GM12878 (cell line): ENCODE measurements at regions not wholly inside any gene's neighbourhood (a gene's known extent, or its start where the extent isn't known, plus 50 kb on each side); places are given as distances from the start of the nearest gene placed in this dataset.

ENCODE experiments used
- ATAC-seq: fragments of 200-7000 bp; cut with Tn5 transposase; 3 replicates; pipeline ENCODE4 v1.9.1; 2020; ENCODE audit warnings: mild to moderate bottlenecking, moderate library complexity
- BruUV-seq: library from RNA; stranded (reverse); fragments of 400-500 nt; replicated peaks from 2 replicates; lab custom pipeline; 2021; lab: Mats Ljungman, UMichigan
- CTCF ChIA-PET: fragments of 300-600 bp; sonication (Branson Sonifier 250); formaldehyde crosslinking; extraction: SDS; loops from one replicate; lab custom pipeline; 2021; ENCODE audit warnings: inconsistent platforms; lab: Yijun Ruan, JAX
- POLR2A ChIA-PET: fragments of 350-600 bp; formaldehyde crosslinking; extraction: SDS; loops from one replicate; lab custom pipeline; 2021; ENCODE audit warnings: inconsistent platforms; lab: Charles Lee
- RAD21 ChIA-PET: fragments of 300-600 bp; sonication (Branson Sonifier 250); formaldehyde crosslinking; loops from one replicate; lab custom pipeline; 2023; ENCODE audit warnings: antibody characterized with exemption; ENCODE audit not compliant: unreplicated experiment; lab: Charles Lee
- SMC1A ChIA-PET: fragments of 300-600 bp; sonication (Branson Sonifier 250); formaldehyde crosslinking; loops from one replicate; lab custom pipeline; 2023; ENCODE audit not compliant: unreplicated experiment, uncharacterized antibody; lab: Charles Lee
- DNase-seq: peaks from one replicate; pipeline ENCODE4 v3.0.0-alpha.2; 2011; ENCODE audit warnings: low read depth, low spot score
- FAIRE-seq: peaks from 3 replicates; lab custom pipeline; 2011; peaks lifted over from hg19 to GRCh38; lab: Jason Lieb, UNC
- H2AFZ ChIP-seq: 2 replicates; pipeline ENCODE4 v1.6.0; 2011; ENCODE audit warnings: low read depth, low read length, control low read depth; ENCODE audit not compliant: control insufficient read depth
- H3K27ac ChIP-seq: 2 replicates; pipeline ENCODE4 v1.5.1; 2011; ENCODE audit warnings: control low read depth; ENCODE audit not compliant: control insufficient read depth, insufficient read depth
- H3K27me3 ChIP-seq, 2 experiments: replicated peaks in 1 of 2; 2 replicates each; pipeline versions ENCODE4 v1.6.0 to v1.6.1; 2011; ENCODE audit warnings: low read length in 1 of 2; ENCODE audit not compliant: control insufficient read depth in 2 of 2, insufficient read depth in 2 of 2
- H3K36me3 ChIP-seq, 2 experiments: 2 replicates each; pipeline ENCODE4 v1.5.1; 2011; ENCODE audit warnings: low read length in 1 of 2; ENCODE audit not compliant: control insufficient read depth in 2 of 2, insufficient read depth in 2 of 2
- H3K4me1 ChIP-seq: 2 replicates; pipeline ENCODE4 v1.6.1; 2011; ENCODE audit warnings: mild to moderate bottlenecking, low read length, moderate library complexity, mixed read lengths; ENCODE audit not compliant: control insufficient read depth, insufficient read depth
- H3K4me2 ChIP-seq: 2 replicates; pipeline ENCODE4 v1.6.0; 2011; ENCODE audit warnings: control low read depth; ENCODE audit not compliant: control insufficient read depth, insufficient read depth
- H3K4me3 ChIP-seq: fragments of 200-600 bp; sonication (generic); 2 replicates; pipeline ENCODE4 v1.5.1; 2016
- H3K79me2 ChIP-seq: 2 replicates; pipeline ENCODE4 v1.6.0; 2011; ENCODE audit warnings: low read length; ENCODE audit not compliant: control insufficient read depth, insufficient read depth
- H3K9ac ChIP-seq: 2 replicates; pipeline ENCODE4 v1.8.0; 2011; ENCODE audit warnings: low read length, control low read depth, mixed read lengths; ENCODE audit not compliant: control insufficient read depth, insufficient read depth
- H3K9me3 ChIP-seq: replicated peaks from 3 replicates; pipeline ENCODE4 v1.5.1; 2011; ENCODE audit warnings: mild to moderate bottlenecking, low read length; ENCODE audit not compliant: control insufficient read depth, insufficient read depth
- H4K20me1 ChIP-seq: 2 replicates; pipeline ENCODE4 v1.6.0; 2011; ENCODE audit not compliant: control insufficient read depth, insufficient read depth
- E2F4 ChIP-seq: IDR thresholded peaks from 2 replicates; pipeline ENCODE4 v1.6.1; 2012; ENCODE audit warnings: low read depth, low read length, improper control_type of control experiment
- FOS ChIP-seq: IDR thresholded peaks from 3 replicates; pipeline ENCODE4 v1.6.1; 2011; ENCODE audit warnings: borderline replicate concordance; ENCODE audit not compliant: insufficient read length; ENCODE audit errors: extremely low read depth
- HDAC6 ChIP-seq: fragments of 200-600 bp; sonication (generic); IDR thresholded peaks from one replicate; pipeline ENCODE4 v1.8.0; 2017; ENCODE audit warnings: antibody characterized with exemption; ENCODE audit not compliant: unreplicated experiment
- JUND ChIP-seq: IDR thresholded peaks from 2 replicates; pipeline ENCODE4 v1.6.1; 2012; ENCODE audit warnings: low read depth, mild to moderate bottlenecking, low read length, improper control_type of control experiment, moderate library complexity
- MLLT1 ChIP-seq: fragments of 450-650 bp; IDR thresholded peaks from 2 replicates; pipeline ENCODE4 v1.6.1; 2016; ENCODE audit warnings: mild to moderate bottlenecking
- MYB ChIP-seq: fragments of 150-350 bp; IDR thresholded peaks from 2 replicates; pipeline ENCODE4 v1.6.1; 2014; ENCODE audit warnings: mild to moderate bottlenecking, low read depth, low read length, borderline replicate concordance
- MYC ChIP-seq: IDR thresholded peaks from 2 replicates; pipeline ENCODE4 v1.6.1; 2011; ENCODE audit warnings: mild to moderate bottlenecking, low read length, moderate library complexity, inconsistent platforms; ENCODE audit not compliant: insufficient read depth, insufficient replicate concordance, insufficient read length, severe bottlenecking
- POLR2AphosphoS2 ChIP-seq: IDR thresholded peaks from 2 replicates; pipeline ENCODE4 v1.6.1; 2011; ENCODE audit warnings: low read depth, mild to moderate bottlenecking, low read length, improper control_type of control experiment, moderate library complexity
- RUNX3 ChIP-seq: IDR thresholded peaks from 2 replicates; pipeline ENCODE4 v1.6.1; 2012; ENCODE audit warnings: low read length, inconsistent platforms
- SMARCA5 ChIP-seq: fragments of 450-650 bp; IDR thresholded peaks from 2 replicates; pipeline ENCODE4 v1.6.1; 2017; ENCODE audit warnings: mild to moderate bottlenecking
- TARDBP ChIP-seq: IDR thresholded peaks from 2 replicates; pipeline ENCODE4 v1.6.1; 2016; ENCODE audit warnings: borderline replicate concordance
- USF2 ChIP-seq: IDR thresholded peaks from 2 replicates; pipeline ENCODE4 v1.6.1; 2011; ENCODE audit warnings: low read depth, low read length, improper control_type of control experiment, borderline replicate concordance
- ZBED1 ChIP-seq: IDR thresholded peaks from 2 replicates; pipeline ENCODE4 v1.6.1; 2016; ENCODE audit warnings: borderline replicate concordance
- WGBS: methylation state at CpG from one replicate; pipeline ENCODE4 v1.1.6; 2016; ENCODE audit warnings: low lambda C conversion rate; ENCODE audit not compliant: insufficient replicate concordance, insufficient coverage; ENCODE audit errors: missing lambda C conversion rate; 5-methylcytosine and 5-hydroxymethylcytosine counted together
- in situ Hi-C: fragments of 300-500 bp; cut with MboI; formaldehyde crosslinking; loops from 9 replicates; pipeline ENCODE4 v1.14.3; 2018; ENCODE audit warnings: mixed read lengths
- intact Hi-C: fragments of 100-400 bp; cut with micrococcal nuclease; formaldehyde crosslinking; loops from one replicate; pipeline ENCODE4 v1.14.2; 2022; ENCODE audit not compliant: unreplicated experiment

- no peak overlapping the region for H3K4me3 ChIP-seq
- intact Hi-C loops (no loop called here), in situ Hi-C loops (no loop called here)
- H4K20me1 ChIP-seq, result no peaks in the 10 kb centered on the region
- no peak overlapping the region for H3K9ac ChIP-seq
- no peaks in the 10 kb centered on the region for H3K36me3 ChIP-seq
- WGBS, result 0% methylated on average over 1 of the region's 1 CpG
- ATAC-seq, result no peak
- RAD21 ChIA-PET, result no interaction called here
- H3K27ac ChIP-seq, result no peak overlapping the region
- SMC1A ChIA-PET, result no interaction called here
- no peak for FAIRE-seq
- POLR2A ChIA-PET, result no interaction called here
- H3K79me2 ChIP-seq, result no peaks in the 10 kb centered on the region
- no peaks in the 10 kb centered on the region for H3K4me1 ChIP-seq
- TF ChIP-seq HDAC6, result no peak
- TF ChIP-seq TARDBP, result no peak
- TF ChIP-seq E2F4, result no peak
- TF ChIP-seq MYC, result no peak
- no peak for DNase-seq
- BruUV-seq, result no TSS peak
- no peak overlapping the region for H3K4me2 ChIP-seq
- no peak overlapping the region for H2AFZ ChIP-seq
- H3K9me3 ChIP-seq, result no peaks in the 10 kb centered on the region
- no peaks in the 10 kb centered on the region for H3K27me3 ChIP-seq
- CTCF ChIA-PET, result no interaction called here
These were observed 1352.9 kb upstream of the CDH9 start for GRCh38 chr5:28391277-28391676.

- RAD21 ChIA-PET, result no interaction called here
- FAIRE-seq (no peak), ATAC-seq (no peak), DNase-seq (no peak)
- Histone ChIP-seq H3K79me2 (no peaks in the 10 kb centered on the region), H3K36me3 (no peaks in the 10 kb centered on the region), H4K20me1 (no peaks in the 10 kb centered on the region), H3K9me3 (no peaks in the 10 kb centered on the region), H3K4me1 (no peaks in the 10 kb centered on the region), H3K4me3 (no peak overlapping the region), H3K27ac (no peak overlapping the region), H2AFZ (no peak overlapping the region), H3K27me3 (no peaks in the 10 kb centered on the region), H3K4me2 (no peak overlapping the region), H3K9ac (no peak overlapping the region)
- POLR2A ChIA-PET, result no interaction called here
- WGBS, result 0% methylated on average over 1 of the region's 1 CpG
- in situ Hi-C loops, result no loop called here
- intact Hi-C loops, result no loop called here
- CTCF ChIA-PET, result no interaction called here
- SMC1A ChIA-PET, result no interaction called here
- no TSS peak for BruUV-seq
- TF ChIP-seq JUND (no peak), ZBED1 (no peak), MYB (no peak), SMARCA5 (no peak), POLR2AphosphoS2 (no peak), RUNX3 (no peak), MLLT1 (no peak), USF2 (no peak), FOS (no peak)
These were observed 1352.0 kb upstream of the CDH9 start for GRCh38 chr5:28390341-28390740.
